ENCODE measurements at regions not wholly inside any gene's neighbourhood (a gene's known extent, or its start where the extent isn't known, plus 50 kb on each side); places are given as distances from the start of the nearest gene placed in this dataset.

GRCh38 chr12:28603239-28603638, 413.0 kb downstream of the CCDC91 start:
- TF ChIP-seq EZH2 (IDR thresholded peaks at IDR 0.05; ENCODE audit: low read length, unreplicated experiment) = no peak
- TF ChIP-seq CTCF (conservative IDR thresholded peaks at IDR 0.05; ENCODE audit: low read depth, low read length) = no peak

All from PC-3 (cell line).